ENCODE measurements at regions not wholly inside any gene's neighbourhood (a gene's known extent, or its start where the extent isn't known, plus 50 kb on each side); places are given as distances from the start of the nearest gene placed in this dataset.
"Not testable (repeated sequence)": the region's sequence is repeated elsewhere in the genome, so short reads cannot be mapped to it uniquely, and the experiment has no call there.

- DNase-seq = no peak
Measured at GRCh38 chr4:14125375-14126129, 498.0 kb upstream of the BOD1L1 start.

GRCh38 chr4:14130551-14130950 lies 503.0 kb upstream of the BOD1L1 start:
- no peak for DNase-seq

GRCh38 chr4:14131335-14131734 lies 503.8 kb upstream of the BOD1L1 start:
- DNase-seq = no peak

- DNase-seq = no peak
Measured at GRCh38 chr4:14132301-14132700, 504.8 kb upstream of the BOD1L1 start.

- no peak for DNase-seq
Measured at GRCh38 chr4:14138106-14138505, 510.6 kb upstream of the BOD1L1 start.

GRCh38 chr4:14143892-14144291 lies 516.4 kb upstream of the BOD1L1 start:
- DNase-seq = no peak

GRCh38 chr4:14149176-14150053 lies 521.9 kb upstream of the BOD1L1 start:
- no peak for DNase-seq

- DNase-seq = no peak
Measured at GRCh38 chr4:14151101-14151500, 523.6 kb upstream of the BOD1L1 start.

GRCh38 chr4:14152834-14153519 lies 525.5 kb upstream of the BOD1L1 start:
- DNase-seq = no peak

GRCh38 chr4:14155803-14156202 lies 528.3 kb upstream of the BOD1L1 start:
- no peak for DNase-seq

GRCh38 chr4:14157262-14157661 lies 529.7 kb upstream of the BOD1L1 start:
- DNase-seq = no peak

- DNase-seq = no peak
Measured at GRCh38 chr4:14165222-14165920, 537.8 kb upstream of the BOD1L1 start.

GRCh38 chr4:14167876-14168510 lies 540.5 kb upstream of the BOD1L1 start:
- DNase-seq = no peak

GRCh38 chr4:14168919-14169318 lies 541.4 kb upstream of the BOD1L1 start:
- DNase-seq = peak; percentile 87

GRCh38 chr4:14169460-14169859 lies 541.9 kb upstream of the BOD1L1 start:
- no peak for DNase-seq

GRCh38 chr4:14169940-14170339 lies 542.4 kb upstream of the BOD1L1 start:
- DNase-seq = not testable (repeated sequence)

- DNase-seq = no peak
Measured at GRCh38 chr4:14176613-14177012, 549.1 kb upstream of the BOD1L1 start.

GRCh38 chr4:14177987-14178386 lies 550.5 kb upstream of the BOD1L1 start:
- DNase-seq = no peak

- DNase-seq = no peak
Measured at GRCh38 chr4:14178421-14178820, 550.9 kb upstream of the BOD1L1 start.

- no peak for DNase-seq
Measured at GRCh38 chr4:14180166-14180565, 552.6 kb upstream of the BOD1L1 start.

- peak; percentile 64 for DNase-seq
Measured at GRCh38 chr4:14180983-14181601, 553.6 kb upstream of the BOD1L1 start.

- no peak for DNase-seq
Measured at GRCh38 chr4:14182148-14182547, 554.6 kb upstream of the BOD1L1 start.
